ENCODE measurements at regions not wholly inside any gene's neighbourhood (a gene's known extent, or its start where the extent isn't known, plus 50 kb on each side); places are given as distances from the start of the nearest gene placed in this dataset.
"Not testable (repeated sequence)": the region's sequence is repeated elsewhere in the genome, so short reads cannot be mapped to it uniquely, and the experiment has no call there.

- H3K4me3 ChIP-seq (ENCODE audit: extremely low read depth, insufficient read depth, low read length, poor library complexity, severe bottlenecking): no peak overlapping the region
- no peaks in the 10 kb centered on the region for H3K4me1 ChIP-seq (ENCODE audit: control insufficient read depth, insufficient read depth, low read length, poor library complexity, severe bottlenecking)
- WGBS, 2 experiments (ENCODE audit: insufficient coverage in 2 of 2): 89 to 98% methylated on average over 7 to 8 of the region's 9 CpGs
- no peak overlapping the region for H3K27ac ChIP-seq (ENCODE audit: low read depth, low read length, severe bottlenecking)
- no peaks in the 10 kb centered on the region for H3K36me3 ChIP-seq (ENCODE audit: control insufficient read depth, insufficient read depth, low read length)
- no peaks in the 10 kb centered on the region for H3K9me3 ChIP-seq (ENCODE audit: control insufficient read depth, low read length)
These were observed 130.0 kb upstream of the NR2F2 start for GRCh38 chr15:96200357-96200967.

- no peaks in the 10 kb centered on the region for H3K9me3 ChIP-seq (ENCODE audit: control insufficient read depth, low read length)
- 93 to 94% methylated on average over 2 of the region's 2 CpGs for WGBS, 2 experiments (ENCODE audit: insufficient coverage in 2 of 2)
- H3K4me3 ChIP-seq (ENCODE audit: extremely low read depth, insufficient read depth, low read length, poor library complexity, severe bottlenecking): no peak overlapping the region
These were observed 128.8 kb upstream of the NR2F2 start for GRCh38 chr15:96201696-96202095.

GRCh38 chr15:96205588-96205987, 124.9 kb upstream of the NR2F2 start:
- H3K9me3 ChIP-seq (ENCODE audit: control insufficient read depth, low read length); H3K4me3 ChIP-seq (ENCODE audit: extremely low read depth, insufficient read depth, low read length, poor library complexity, severe bottlenecking); H3K27ac ChIP-seq (ENCODE audit: low read depth, low read length, severe bottlenecking); H3K4me1 ChIP-seq (ENCODE audit: control insufficient read depth, insufficient read depth, low read length, poor library complexity, severe bottlenecking); H3K36me3 ChIP-seq (ENCODE audit: control insufficient read depth, insufficient read depth, low read length): not testable (repeated sequence)
- WGBS, 2 experiments (ENCODE audit: insufficient coverage in 2 of 2): no CpG with 5 or more reads among the region's 1 CpG

More at GRCh38 chr15:96201696-96202095, 128.8 kb upstream of the NR2F2 start:
- no peaks in the 10 kb centered on the region for H3K36me3 ChIP-seq (ENCODE audit: control insufficient read depth, insufficient read depth, low read length)
- H3K27ac ChIP-seq (ENCODE audit: low read depth, low read length, severe bottlenecking): no peak overlapping the region
- no peaks in the 10 kb centered on the region for H3K4me1 ChIP-seq (ENCODE audit: control insufficient read depth, insufficient read depth, low read length, poor library complexity, severe bottlenecking)

- WGBS, 2 experiments (ENCODE audit: insufficient coverage in 2 of 2): 92% methylated on average over 2 of the region's 2 CpGs; no CpG with 5 or more reads in 1 of the 2 experiments
- H3K4me3 ChIP-seq (ENCODE audit: extremely low read depth, insufficient read depth, low read length, poor library complexity, severe bottlenecking): no peak overlapping the region
- H3K36me3 ChIP-seq (ENCODE audit: control insufficient read depth, insufficient read depth, low read length): no peaks in the 10 kb centered on the region
- H3K4me1 ChIP-seq (ENCODE audit: control insufficient read depth, insufficient read depth, low read length, poor library complexity, severe bottlenecking): no peaks in the 10 kb centered on the region
- no peak overlapping the region for H3K27ac ChIP-seq (ENCODE audit: low read depth, low read length, severe bottlenecking)
- no peaks in the 10 kb centered on the region for H3K9me3 ChIP-seq (ENCODE audit: control insufficient read depth, low read length)
These were observed 123.0 kb upstream of the NR2F2 start for GRCh38 chr15:96207377-96208006.

- H3K36me3 ChIP-seq (ENCODE audit: control insufficient read depth, insufficient read depth, low read length): no peaks in the 10 kb centered on the region
- H3K4me3 ChIP-seq (ENCODE audit: extremely low read depth, insufficient read depth, low read length, poor library complexity, severe bottlenecking): no peak overlapping the region
- H3K4me1 ChIP-seq (ENCODE audit: control insufficient read depth, insufficient read depth, low read length, poor library complexity, severe bottlenecking): no peaks in the 10 kb centered on the region
- H3K9me3 ChIP-seq (ENCODE audit: control insufficient read depth, low read length): no peaks in the 10 kb centered on the region
- WGBS, 2 experiments (ENCODE audit: insufficient coverage in 2 of 2): 85 to 90% methylated on average over 2 to 5 of the region's 8 CpGs
- no peak overlapping the region for H3K27ac ChIP-seq (ENCODE audit: low read depth, low read length, severe bottlenecking)
These were observed 121.2 kb upstream of the NR2F2 start for GRCh38 chr15:96209285-96209735.

GRCh38 chr15:96213045-96213444, 117.5 kb upstream of the NR2F2 start:
- no peak overlapping the region for H3K4me3 ChIP-seq (ENCODE audit: extremely low read depth, insufficient read depth, low read length, poor library complexity, severe bottlenecking)
- no peaks in the 10 kb centered on the region for H3K4me1 ChIP-seq (ENCODE audit: control insufficient read depth, insufficient read depth, low read length, poor library complexity, severe bottlenecking)
- H3K9me3 ChIP-seq (ENCODE audit: control insufficient read depth, low read length): peaks cover 5% of the 10 kb centered on the region
- H3K36me3 ChIP-seq (ENCODE audit: control insufficient read depth, insufficient read depth, low read length): no peaks in the 10 kb centered on the region
- 90% methylated on average over 2 of the region's 2 CpGs; no CpG with 5 or more reads in 1 of the 2 experiments for WGBS, 2 experiments (ENCODE audit: insufficient coverage in 2 of 2)
- H3K27ac ChIP-seq (ENCODE audit: low read depth, low read length, severe bottlenecking): no peak overlapping the region

- H3K4me3 ChIP-seq (ENCODE audit: extremely low read depth, insufficient read depth, low read length, poor library complexity, severe bottlenecking): no peak overlapping the region
- H3K4me1 ChIP-seq (ENCODE audit: control insufficient read depth, insufficient read depth, low read length, poor library complexity, severe bottlenecking): no peaks in the 10 kb centered on the region
- H3K9me3 ChIP-seq (ENCODE audit: control insufficient read depth, low read length): peaks cover 5% of the 10 kb centered on the region
- WGBS, 2 experiments (ENCODE audit: insufficient coverage in 2 of 2): 93 to 96% methylated on average over 2 to 4 of the region's 4 CpGs
- no peaks in the 10 kb centered on the region for H3K36me3 ChIP-seq (ENCODE audit: control insufficient read depth, insufficient read depth, low read length)
- H3K27ac ChIP-seq (ENCODE audit: low read depth, low read length, severe bottlenecking): no peak overlapping the region
These were observed 116.6 kb upstream of the NR2F2 start for GRCh38 chr15:96213896-96214295.

- H3K27ac ChIP-seq (ENCODE audit: low read depth, low read length, severe bottlenecking); H3K4me3 ChIP-seq (ENCODE audit: extremely low read depth, insufficient read depth, low read length, poor library complexity, severe bottlenecking); H3K4me1 ChIP-seq (ENCODE audit: control insufficient read depth, insufficient read depth, low read length, poor library complexity, severe bottlenecking); H3K36me3 ChIP-seq (ENCODE audit: control insufficient read depth, insufficient read depth, low read length); H3K9me3 ChIP-seq (ENCODE audit: control insufficient read depth, low read length): not testable (repeated sequence)
- no CpG with 5 or more reads among the region's 1 CpG for WGBS, 2 experiments (ENCODE audit: insufficient coverage in 2 of 2)
These were observed 114.0 kb upstream of the NR2F2 start for GRCh38 chr15:96216481-96216880.

- 100% methylated on average over 1 of the region's 1 CpG; no CpG with 5 or more reads in 1 of the 2 experiments for WGBS, 2 experiments (ENCODE audit: insufficient coverage in 2 of 2)
- Histone ChIP-seq H3K27ac (ENCODE audit: low read depth, low read length, severe bottlenecking) (no peak overlapping the region), H3K9me3 (ENCODE audit: control insufficient read depth, low read length) (peaks cover 5% of the 10 kb centered on the region), H3K36me3 (ENCODE audit: control insufficient read depth, insufficient read depth, low read length) (no peaks in the 10 kb centered on the region), H3K4me3 (ENCODE audit: extremely low read depth, insufficient read depth, low read length, poor library complexity, severe bottlenecking) (no peak overlapping the region), H3K4me1 (ENCODE audit: control insufficient read depth, insufficient read depth, low read length, poor library complexity, severe bottlenecking) (no peaks in the 10 kb centered on the region)
These were observed 112.5 kb upstream of the NR2F2 start for GRCh38 chr15:96217983-96218382.

- H3K9me3 ChIP-seq (ENCODE audit: control insufficient read depth, low read length): peaks cover 5% of the 10 kb centered on the region
- H3K4me1 ChIP-seq (ENCODE audit: control insufficient read depth, insufficient read depth, low read length, poor library complexity, severe bottlenecking): no peaks in the 10 kb centered on the region
- WGBS, 2 experiments (ENCODE audit: insufficient coverage in 2 of 2): 85 to 98% methylated on average over 2 to 4 of the region's 5 CpGs
- no peak overlapping the region for H3K4me3 ChIP-seq (ENCODE audit: extremely low read depth, insufficient read depth, low read length, poor library complexity, severe bottlenecking)
- no peaks in the 10 kb centered on the region for H3K36me3 ChIP-seq (ENCODE audit: control insufficient read depth, insufficient read depth, low read length)
- no peak overlapping the region for H3K27ac ChIP-seq (ENCODE audit: low read depth, low read length, severe bottlenecking)
These were observed 111.7 kb upstream of the NR2F2 start for GRCh38 chr15:96218623-96219455.
